Ovary (tissue), 7 donors: ENCODE measurements at regions not wholly inside any gene's neighbourhood (a gene's known extent, or its start where the extent isn't known, plus 50 kb on each side); places are given as distances from the start of the nearest gene placed in this dataset.

Source experiments
- DNase-seq, 5 donors: peaks; one replicate each; pipeline ENCODE4 v3.0.0-alpha.2; 2019 to 2020
- H3K27ac ChIP-seq, 2 donors: fragments of 200-600 bp; one replicate each; pipeline versions ENCODE4 v1.5.1 to v1.8.0; 2019 to 2022
- H3K27me3 ChIP-seq: fragments of 200-600 bp; one replicate; pipeline ENCODE4 v1.8.0; 2022
- H3K36me3 ChIP-seq: fragments of 200-600 bp; sonication (generic); one replicate; pipeline ENCODE4 v1.5.1; 2019
- H3K4me1 ChIP-seq: one replicate; pipeline ENCODE4 v1.8.1; 2013; ENCODE audit warnings: mild to moderate bottlenecking, moderate library complexity; ENCODE audit not compliant: insufficient read depth
- H3K4me3 ChIP-seq: fragments of 200-600 bp; sonication (generic); one replicate; pipeline ENCODE4 v1.5.1; 2017
- H3K9me3 ChIP-seq, 2 donors: fragments of 200-600 bp in 1 of 2; sonication (generic) in 1 of 2; one replicate each; pipeline versions ENCODE4 v1.5.1 to v1.8.1; 2013 to 2019; ENCODE audit warnings: mild to moderate bottlenecking in 1 of 2, moderate library complexity in 1 of 2
- EP300 ChIP-seq: sonication (generic); formaldehyde crosslinking; IDR thresholded peaks from one replicate; pipeline ENCODE4 v1.6.1; 2017; ENCODE audit warnings: antibody characterized with exemption
- POLR2A ChIP-seq: fragments of 450-650 bp; IDR thresholded peaks from one replicate; pipeline ENCODE4 v1.6.1; 2017; ENCODE audit warnings: antibody characterized with exemption, mild to moderate bottlenecking, moderate library complexity
- WGBS, 3 donors: extraction: QIAGEN DNeasy Blood & Tissue Kit in 1 of 3; methylation state at CpG; one replicate each; pipeline versions ENCODE4 v1.1.5 to v1.1.7; 2013 to 2017; 5-methylcytosine and 5-hydroxymethylcytosine counted together
- intact Hi-C, 4 donors: fragments of 100-400 bp; cut with DNase I; formaldehyde crosslinking; loops; one replicate each; pipeline versions ENCODE4 v1.11.0 to v1.15.1; 2022 to 2023
- TF ChIP-seq, protein P1 (sequence below), 3 donors: fragments of 450-650 bp in 2 of 3; fragments of 200-600 bp in 1 of 3; IDR thresholded peaks; one replicate each; pipeline versions ENCODE4 v1.5.1 to v1.8.0; 2016 to 2022; ENCODE audit warnings: antibody characterized with exemption in 3 of 3, mild to moderate bottlenecking in 1 of 3
- donor health status: DM: no; HTN: no; CAD: no; lungs with moderate emphysema.
- donor health status: DM: no; HTN: no; CAD: no.
- donor health status: Bipolar disorder and iron deficiency.
- donor health status: DM: no; HTN: no; CAD: no.
- donor health status: DM: yes; HTN: yes; CAD: no.

DNA sequence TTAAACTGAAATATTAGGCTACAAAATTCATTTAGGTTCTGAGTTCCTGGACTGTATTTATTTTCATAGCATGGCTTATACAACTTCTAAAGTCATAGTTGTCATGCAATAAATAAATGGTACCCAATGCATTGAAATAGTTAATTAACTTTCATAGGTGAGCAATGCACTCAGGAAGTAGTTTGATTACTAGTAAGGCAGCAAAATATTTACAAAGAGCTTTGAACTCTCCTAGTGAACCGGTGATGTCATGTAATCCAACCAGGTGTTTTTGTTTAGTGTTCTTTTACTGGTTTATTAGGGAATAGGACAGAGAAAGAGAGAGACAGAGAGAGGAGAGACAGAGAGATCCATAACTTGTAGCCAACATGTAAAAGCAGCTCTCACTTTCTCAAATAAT, 228.6 kb upstream of the CTSO start:
- no peaks in the 10 kb centered on the region for H3K4me1 ChIP-seq
- intact Hi-C loops: no loop called here
- no peak overlapping the region for H3K27ac ChIP-seq
- H3K36me3 ChIP-seq: no peaks in the 10 kb centered on the region
- TF ChIP-seq EP300 (no peak), POLR2A (no peak)
- TF ChIP-seq, protein P1, sequence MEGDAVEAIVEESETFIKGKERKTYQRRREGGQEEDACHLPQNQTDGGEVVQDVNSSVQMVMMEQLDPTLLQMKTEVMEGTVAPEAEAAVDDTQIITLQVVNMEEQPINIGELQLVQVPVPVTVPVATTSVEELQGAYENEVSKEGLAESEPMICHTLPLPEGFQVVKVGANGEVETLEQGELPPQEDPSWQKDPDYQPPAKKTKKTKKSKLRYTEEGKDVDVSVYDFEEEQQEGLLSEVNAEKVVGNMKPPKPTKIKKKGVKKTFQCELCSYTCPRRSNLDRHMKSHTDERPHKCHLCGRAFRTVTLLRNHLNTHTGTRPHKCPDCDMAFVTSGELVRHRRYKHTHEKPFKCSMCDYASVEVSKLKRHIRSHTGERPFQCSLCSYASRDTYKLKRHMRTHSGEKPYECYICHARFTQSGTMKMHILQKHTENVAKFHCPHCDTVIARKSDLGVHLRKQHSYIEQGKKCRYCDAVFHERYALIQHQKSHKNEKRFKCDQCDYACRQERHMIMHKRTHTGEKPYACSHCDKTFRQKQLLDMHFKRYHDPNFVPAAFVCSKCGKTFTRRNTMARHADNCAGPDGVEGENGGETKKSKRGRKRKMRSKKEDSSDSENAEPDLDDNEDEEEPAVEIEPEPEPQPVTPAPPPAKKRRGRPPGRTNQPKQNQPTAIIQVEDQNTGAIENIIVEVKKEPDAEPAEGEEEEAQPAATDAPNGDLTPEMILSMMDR (IDR thresholded peaks at IDR 0.05): no peak
- peaks cover 2% of the 10 kb centered on the region for H3K27me3 ChIP-seq
- no peak overlapping the region for H3K4me3 ChIP-seq
- DNase-seq: no peak
- no peaks in the 10 kb centered on the region for H3K9me3 ChIP-seq
- WGBS, 3 donors: 41 to 60% (median 42%) methylated on average over 1 of the region's 1 CpG

DNA sequence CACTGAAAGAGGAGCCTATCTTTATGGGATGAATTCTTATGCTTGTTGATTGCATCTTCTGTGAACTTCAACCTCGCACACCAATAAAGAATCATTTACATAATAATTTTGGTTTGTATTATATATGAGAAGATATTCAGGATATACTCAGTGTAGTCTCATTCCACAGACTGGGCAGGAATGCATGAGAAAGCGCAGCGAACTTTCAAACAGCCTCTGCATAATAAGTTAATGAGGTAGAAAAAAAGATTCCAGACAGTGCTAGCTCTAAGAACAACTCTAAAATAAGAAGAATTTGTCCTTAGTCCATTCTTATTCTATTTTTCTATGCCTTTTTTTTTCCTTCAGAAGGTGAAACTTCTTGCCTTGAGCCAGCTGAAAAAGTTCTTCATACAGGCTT, 224.3 kb upstream of the CTSO start:
- TF ChIP-seq EP300 (no peak), POLR2A (no peak)
- TF ChIP-seq, protein P1 (IDR thresholded peaks at IDR 0.05): no peak
- intact Hi-C loops: no loop called here
- DNase-seq: no peak

DNA sequence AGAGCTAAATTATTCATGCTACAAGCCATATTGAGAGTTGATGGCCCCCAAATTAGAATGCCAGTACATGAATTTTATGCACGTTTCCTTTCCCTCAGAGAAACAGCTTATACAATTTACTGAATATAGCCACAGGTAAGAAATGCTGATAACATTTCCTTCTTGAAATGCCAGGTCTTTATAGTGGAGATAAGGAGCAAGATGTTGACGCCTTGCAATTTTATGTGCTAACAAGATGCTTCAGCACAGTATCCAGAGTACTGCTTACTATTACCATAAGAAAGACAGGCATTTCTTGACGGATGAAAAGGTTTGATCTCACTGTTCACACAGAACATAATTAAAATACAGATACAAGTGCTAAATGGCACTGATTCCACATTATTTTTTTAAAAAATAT, 223.2 kb upstream of the CTSO start:
- Histone ChIP-seq H3K4me3 (no peak overlapping the region), H3K9me3 (no peaks in the 10 kb centered on the region), H3K27ac (no peak overlapping the region), H3K36me3 (no peaks in the 10 kb centered on the region), H3K4me1 (no peaks in the 10 kb centered on the region), H3K27me3 (peaks cover 2% of the 10 kb centered on the region)
- 90 to 97% (median 94%) methylated on average over 3 of the region's 3 CpGs for whole genome bisulfite sequencing, 3 donors
- DNase-seq: no peak
- intact Hi-C loops: no loop called here
- TF ChIP-seq EP300: no peak
- TF ChIP-seq, protein P1 (IDR thresholded peaks at IDR 0.05): no peak
- no peak for TF ChIP-seq POLR2A

More for the DNA sequence above, 224.3 kb upstream of the CTSO start:
- Histone ChIP-seq H3K27ac (no peak overlapping the region), H3K4me3 (no peak overlapping the region), H3K27me3 (peaks cover 2% of the 10 kb centered on the region), H3K9me3 (no peaks in the 10 kb centered on the region), H3K4me1 (no peaks in the 10 kb centered on the region), H3K36me3 (no peaks in the 10 kb centered on the region)
- 95 to 96% (median 95%) methylated on average over 3 of the region's 3 CpGs for WGBS, 3 donors

DNA sequence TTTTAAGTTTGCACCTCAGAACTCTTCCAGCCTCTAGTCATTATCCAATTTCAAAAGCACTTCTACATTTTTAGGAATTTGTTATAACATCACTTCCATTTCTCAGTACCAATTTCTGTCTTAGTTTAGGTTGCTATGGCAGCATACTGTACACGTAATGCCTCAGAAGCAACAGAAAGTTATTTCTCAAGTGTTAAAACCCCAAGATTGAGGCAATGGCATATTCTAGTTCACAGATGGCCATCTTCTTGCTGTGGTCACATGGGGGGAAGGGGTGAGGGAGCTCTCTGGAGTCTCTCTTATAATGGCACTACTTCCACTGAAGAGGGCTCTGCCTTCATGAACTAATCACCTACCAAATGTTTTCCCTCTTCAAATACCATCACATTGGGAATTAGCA, 220.3 kb upstream of the CTSO start:
- H3K4me3 ChIP-seq: no peak overlapping the region
- H3K4me1 ChIP-seq: no peaks in the 10 kb centered on the region
- H3K9me3 ChIP-seq: no peaks in the 10 kb centered on the region
- intact Hi-C loops: no loop called here
- H3K27me3 ChIP-seq: no peaks in the 10 kb centered on the region
- no peak overlapping the region for H3K27ac ChIP-seq
- TF ChIP-seq POLR2A (no peak), EP300 (no peak)
- TF ChIP-seq, protein P1 (IDR thresholded peaks at IDR 0.05): no peak
- no peak for DNase-seq
- H3K36me3 ChIP-seq: no peaks in the 10 kb centered on the region
- 93 to 98% (median 96%) methylated on average over 1 of the region's 1 CpG for WGBS, 3 donors

DNA sequence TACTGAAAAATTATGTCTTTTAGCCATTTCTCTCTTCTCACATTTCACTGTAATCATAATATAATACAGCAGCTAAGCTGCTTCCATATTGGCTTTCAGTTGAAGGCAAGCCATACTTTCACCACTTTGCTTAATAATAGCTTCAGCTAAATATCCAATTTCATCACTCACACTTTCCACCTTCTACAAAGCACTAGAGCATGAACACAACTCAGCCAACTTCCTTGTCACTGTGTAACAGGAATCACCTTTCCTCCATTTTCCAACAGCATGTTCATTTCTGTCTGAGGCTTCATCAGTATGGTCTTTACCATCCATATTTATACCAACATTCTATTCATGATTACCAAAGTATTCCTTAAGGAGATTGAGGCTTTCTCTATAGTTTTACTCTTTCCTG, 219.8 kb upstream of the CTSO start:
- Histone ChIP-seq H3K9me3 (no peaks in the 10 kb centered on the region), H3K4me1 (no peaks in the 10 kb centered on the region), H3K27me3 (no peaks in the 10 kb centered on the region), H3K27ac (no peak overlapping the region), H3K36me3 (no peaks in the 10 kb centered on the region), H3K4me3 (no peak overlapping the region)
- DNase-seq: no peak
- TF ChIP-seq EP300 (no peak), POLR2A (no peak)
- TF ChIP-seq, protein P1 (IDR thresholded peaks at IDR 0.05): no peak
- intact Hi-C loops: no loop called here
